Activated CD4-positive, alpha-beta T cell treated with anti-CD3 and anti-CD28 coated beads for 36 hours (primary cell): ENCODE measurements at regions not wholly inside any gene's neighbourhood (a gene's known extent, or its start where the extent isn't known, plus 50 kb on each side); places are given as distances from the start of the nearest gene placed in this dataset.

Experiments
- ATAC-seq: fragments of 200-7000 bp; cut with Tn5 transposase; one replicate; pipeline ENCODE4 v1.10.0; 2021; ENCODE audit warnings: mild to moderate bottlenecking, moderate library complexity
- CTCF ChIA-PET: fragments of 350-600 bp; sonication (Branson Sonifier 250); formaldehyde crosslinking; loops from one replicate; lab custom pipeline; 2021; ENCODE audit warnings: antibody characterized with exemption; lab: Charles Lee
- POLR2A ChIA-PET: fragments of 350-600 bp; sonication (Branson Sonifier 250); formaldehyde crosslinking; loops from one replicate; lab custom pipeline; 2021; ENCODE audit warnings: antibody characterized with exemption, inconsistent platforms; lab: Charles Lee
- DNase-seq: peaks from one replicate; pipeline ENCODE4 v3.0.0-alpha.2; 2020
- H3K27ac Mint-ChIP-seq: one replicate; pipeline ENCODE4 v1.8.0; 2021; ENCODE audit warnings: mixed read lengths
- H3K27me3 Mint-ChIP-seq: one replicate; pipeline ENCODE4 v1.8.0; 2021; ENCODE audit warnings: mixed read lengths
- H3K36me3 Mint-ChIP-seq: one replicate; pipeline ENCODE4 v1.8.0; 2021; ENCODE audit warnings: low read depth, mixed read lengths
- H3K4me1 Mint-ChIP-seq: one replicate; pipeline ENCODE4 v1.8.0; 2021; ENCODE audit warnings: mixed read lengths
- H3K4me3 Mint-ChIP-seq: one replicate; pipeline ENCODE4 v1.8.0; 2021; ENCODE audit warnings: mild to moderate bottlenecking, moderate library complexity, mixed read lengths
- H3K9me3 Mint-ChIP-seq: one replicate; pipeline ENCODE4 v1.8.0; 2021; ENCODE audit warnings: low read depth, mixed read lengths
- intact Hi-C, 2 experiments: fragments of 100-400 bp; cut with DNase I in 1 of 2; cut with micrococcal nuclease in 1 of 2; formaldehyde crosslinking; loops; one replicate each; pipeline versions ENCODE4 v1.14.2 to v1.15.1; 2022 to 2024; cut with DNase I, micrococcal nuclease

DNA sequence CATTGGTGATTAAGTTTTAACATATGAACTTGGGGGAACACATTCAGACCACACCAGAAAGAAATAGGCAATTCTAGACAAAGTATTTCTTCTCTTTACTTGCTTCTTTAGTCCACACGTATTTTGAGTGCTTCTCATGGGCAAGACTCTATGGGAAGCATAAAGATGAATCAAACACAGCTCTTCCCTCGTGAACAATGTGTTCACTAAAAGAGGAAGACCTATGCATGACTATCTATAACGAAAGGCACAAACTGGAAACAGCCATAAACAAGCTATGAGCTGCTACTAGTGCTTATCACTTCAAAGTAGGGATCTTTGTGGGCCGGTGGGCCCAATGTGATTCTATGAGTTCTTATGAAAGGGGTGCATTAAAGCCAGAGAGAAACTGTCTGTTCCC, 53.0 kb upstream of the PRDX6 start:
- DNase-seq (no peak), ATAC-seq (no peak)
- ChIA-PET CTCF (no interaction called here), POLR2A (no interaction called here)
- intact Hi-C loops: loop anchor here in 1 of 2 experiments (5.0 kb wide), 1 partner anchor 648 kb away; no protein-coding TSS in a partner anchor
- H3K4me1 Mint-ChIP-seq: peaks cover 4% of the 10 kb centered on the region
- peaks cover 2% of the 10 kb centered on the region for H3K36me3 Mint-ChIP-seq
- H3K27ac Mint-ChIP-seq: no peak overlapping the region
- H3K9me3 Mint-ChIP-seq: no peaks in the 10 kb centered on the region
- H3K4me3 Mint-ChIP-seq: no peak overlapping the region
- H3K27me3 Mint-ChIP-seq: no peaks in the 10 kb centered on the region

GRCh38 chr1:173424782-173425407, 52.2 kb upstream of the PRDX6 start:
- POLR2A ChIA-PET: no interaction called here
- CTCF ChIA-PET: interaction anchor here (0.7 to 1.6 kb wide), 2 partner anchors 267 to 360 kb away, joined by 3 to 5 read pairs; no protein-coding TSS in a partner anchor
- ATAC-seq: no peak
- DNase-seq: no peak
- Mint-ChIP-seq H3K4me1 (peaks cover 12% of the 10 kb centered on the region), H3K9me3 (no peaks in the 10 kb centered on the region), H3K36me3 (peaks cover 2% of the 10 kb centered on the region), H3K27ac (no peak overlapping the region), H3K4me3 (no peak overlapping the region), H3K27me3 (no peaks in the 10 kb centered on the region)
- intact Hi-C loops: loop anchor here in 1 of 2 experiments (5.0 kb wide), 1 partner anchor 647 kb away; no protein-coding TSS in a partner anchor

DNA sequence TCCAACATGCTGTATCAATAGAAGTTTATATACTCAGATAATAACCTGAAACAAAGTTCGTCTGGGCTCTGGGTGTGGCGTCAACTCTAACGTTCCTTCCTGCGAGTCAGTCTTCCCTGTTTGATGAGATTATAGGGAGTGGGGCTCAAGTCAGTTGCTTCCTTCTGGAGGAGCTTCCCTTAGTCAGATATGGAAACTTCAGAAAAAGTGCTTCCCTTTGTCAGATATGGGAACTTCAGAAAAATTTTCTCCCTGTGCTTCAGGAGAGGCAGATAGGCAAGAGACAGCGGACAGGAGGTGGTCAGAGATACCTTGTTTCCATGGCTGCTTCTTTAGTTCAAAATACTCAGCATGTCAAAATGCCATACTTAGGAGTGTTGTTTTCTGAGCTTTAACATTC, 51.1 kb upstream of the PRDX6 start:
- no peak overlapping the region for H3K27ac Mint-ChIP-seq
- no peak overlapping the region for H3K4me3 Mint-ChIP-seq
- ATAC-seq (no peak), DNase-seq (no peak)
- H3K9me3 Mint-ChIP-seq: no peaks in the 10 kb centered on the region
- ChIA-PET CTCF (interaction anchor here (0.7 to 1.6 kb wide), 2 partner anchors 266 to 497 kb away, joined by 3 to 5 read pairs; no protein-coding TSS in a partner anchor), POLR2A (no interaction called here)
- H3K36me3 Mint-ChIP-seq: no peaks in the 10 kb centered on the region
- H3K4me1 Mint-ChIP-seq: peaks cover 18% of the 10 kb centered on the region
- no peaks in the 10 kb centered on the region for H3K27me3 Mint-ChIP-seq
- intact Hi-C loops: no loop called here

DNA sequence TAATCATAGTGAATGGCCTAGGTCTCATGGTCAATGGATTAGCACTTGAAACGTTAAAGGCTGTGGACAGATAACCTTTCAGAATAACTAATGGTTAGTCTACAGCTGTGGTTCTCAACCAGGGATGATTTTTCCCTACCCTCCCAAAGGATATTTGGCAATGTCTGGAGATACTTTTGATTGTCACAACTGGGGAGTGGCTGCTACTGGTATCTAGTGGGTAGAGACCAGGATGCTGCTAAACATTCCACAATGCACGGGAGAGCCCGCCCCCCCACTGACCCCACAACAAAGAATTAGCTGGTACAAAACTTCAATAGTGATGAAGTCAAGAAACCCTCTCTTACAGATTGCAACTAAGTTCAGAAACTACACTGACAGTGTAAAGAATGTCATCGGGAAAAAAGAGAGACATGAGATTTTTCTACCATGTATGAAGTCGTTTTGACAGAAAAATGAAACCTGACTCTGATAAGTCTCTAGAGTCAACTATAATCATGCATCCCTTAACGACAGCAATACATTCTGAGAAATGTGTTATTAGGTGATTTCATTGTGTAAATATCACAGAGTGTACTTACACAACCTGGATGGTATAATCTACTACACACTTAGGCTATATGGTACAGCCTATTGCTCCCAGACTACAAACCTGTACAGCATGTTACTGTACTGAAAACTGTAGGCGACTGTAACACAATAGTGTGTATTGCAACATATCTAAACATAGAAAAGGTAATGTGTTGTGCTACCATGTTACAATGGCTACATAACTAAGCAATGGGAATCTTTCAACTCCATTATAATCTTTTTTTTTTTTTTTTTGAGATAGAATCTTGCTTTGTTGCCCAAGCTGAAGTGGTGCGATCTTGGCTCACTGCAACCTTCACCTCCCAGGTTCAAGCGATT, 49.7 kb upstream of the PRDX6 start:
- POLR2A ChIA-PET: interaction anchor here (0.7 kb wide), 1 partner anchor 101 kb away, joined by 4 read pairs; no protein-coding TSS in a partner anchor
- H3K4me3 Mint-ChIP-seq: no peak overlapping the region
- intact Hi-C loops: no loop called here
- H3K9me3 Mint-ChIP-seq: no peaks in the 10 kb centered on the region
- H3K36me3 Mint-ChIP-seq: no peaks in the 10 kb centered on the region
- DNase-seq: no peak
- no peaks in the 10 kb centered on the region for H3K27me3 Mint-ChIP-seq
- ATAC-seq: no peak
- H3K27ac Mint-ChIP-seq: no peak overlapping the region
- H3K4me1 Mint-ChIP-seq: peaks cover 25% of the 10 kb centered on the region
- CTCF ChIA-PET: interaction anchor here (0.6 to 4.2 kb wide), 3 partner anchors 11 to 364 kb away, joined by 4 to 47 read pairs (median 19); partner anchors contain the start of gene PRDX6
